ENCODE measurements at regions not wholly inside any gene's neighbourhood (a gene's known extent, or its start where the extent isn't known, plus 50 kb on each side); places are given as distances from the start of the nearest gene placed in this dataset.

DNA sequence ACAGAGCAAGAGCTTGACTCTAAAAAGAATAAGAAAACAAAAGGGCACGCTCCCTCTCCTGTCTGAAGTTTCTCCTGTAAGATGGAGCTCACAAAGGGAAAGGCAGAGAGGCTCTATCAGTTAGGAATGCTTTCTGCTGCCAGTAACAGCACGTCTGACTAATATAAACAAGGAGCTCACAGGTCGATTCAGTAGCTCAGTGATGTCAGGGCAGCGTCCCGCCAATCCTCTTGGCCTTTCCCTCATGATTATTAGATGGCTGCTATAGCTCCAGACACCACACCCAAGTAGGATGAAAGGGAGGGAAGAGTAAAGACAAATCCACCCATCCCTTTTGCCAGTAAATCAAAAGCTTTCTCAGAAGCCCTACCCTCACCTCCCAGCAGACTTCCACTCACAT, 51.3 kb upstream of the HMGXB4 start:
- H3K4me3 ChIP-seq (ENCODE audit: low read depth, poor library complexity, severe bottlenecking): no peak overlapping the region
- no peak for DNase-seq (ENCODE audit: low spot score in 2 of 2)
- 25 to 37% methylated on average over 5 of the region's 5 CpGs for WGBS, 2 donors
- intact Hi-C loops (cut with DNase I; ENCODE audit: low total_unique reads): no loop called here
- TF ChIP-seq, protein P1, sequence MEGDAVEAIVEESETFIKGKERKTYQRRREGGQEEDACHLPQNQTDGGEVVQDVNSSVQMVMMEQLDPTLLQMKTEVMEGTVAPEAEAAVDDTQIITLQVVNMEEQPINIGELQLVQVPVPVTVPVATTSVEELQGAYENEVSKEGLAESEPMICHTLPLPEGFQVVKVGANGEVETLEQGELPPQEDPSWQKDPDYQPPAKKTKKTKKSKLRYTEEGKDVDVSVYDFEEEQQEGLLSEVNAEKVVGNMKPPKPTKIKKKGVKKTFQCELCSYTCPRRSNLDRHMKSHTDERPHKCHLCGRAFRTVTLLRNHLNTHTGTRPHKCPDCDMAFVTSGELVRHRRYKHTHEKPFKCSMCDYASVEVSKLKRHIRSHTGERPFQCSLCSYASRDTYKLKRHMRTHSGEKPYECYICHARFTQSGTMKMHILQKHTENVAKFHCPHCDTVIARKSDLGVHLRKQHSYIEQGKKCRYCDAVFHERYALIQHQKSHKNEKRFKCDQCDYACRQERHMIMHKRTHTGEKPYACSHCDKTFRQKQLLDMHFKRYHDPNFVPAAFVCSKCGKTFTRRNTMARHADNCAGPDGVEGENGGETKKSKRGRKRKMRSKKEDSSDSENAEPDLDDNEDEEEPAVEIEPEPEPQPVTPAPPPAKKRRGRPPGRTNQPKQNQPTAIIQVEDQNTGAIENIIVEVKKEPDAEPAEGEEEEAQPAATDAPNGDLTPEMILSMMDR (IDR thresholded peaks at IDR 0.05): no peak
- TF ChIP-seq POLR2A (IDR thresholded peaks at IDR 0.05): no peak

DNA sequence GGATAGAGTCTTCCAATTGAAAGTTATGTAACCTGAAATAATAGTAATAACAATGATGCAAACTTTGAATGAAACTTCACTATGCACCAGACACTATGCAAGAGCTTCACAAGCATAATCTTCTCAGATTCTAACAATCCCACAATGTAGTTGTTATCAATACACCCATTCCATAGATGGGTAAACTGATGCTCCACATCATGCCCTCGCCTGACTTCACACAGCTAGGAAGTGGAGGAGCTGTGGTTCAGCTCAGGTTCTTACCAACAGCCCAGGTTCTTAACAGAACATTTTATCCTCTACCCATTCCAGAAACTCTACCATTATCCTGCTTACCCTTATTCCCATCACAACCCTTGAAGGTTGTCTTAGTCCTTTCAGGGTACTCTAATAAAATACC, 50.4 kb upstream of the HMGXB4 start:
- intact Hi-C loops (cut with DNase I; ENCODE audit: low total_unique reads): no loop called here
- WGBS, 2 donors: 81 to 86% methylated on average over 1 of the region's 1 CpG
- no peak overlapping the region for H3K4me3 ChIP-seq (ENCODE audit: low read depth, poor library complexity, severe bottlenecking)
- DNase-seq (ENCODE audit: low spot score in 2 of 2): peak in 1 of 2 donors; percentile 3
- no peak for TF ChIP-seq POLR2A (IDR thresholded peaks at IDR 0.05)
- TF ChIP-seq, protein P1 (IDR thresholded peaks at IDR 0.05): no peak

Measured in lower leg skin (tissue), 4 donors.